ENCODE measurements at regions not wholly inside any gene's neighbourhood (a gene's known extent, or its start where the extent isn't known, plus 50 kb on each side); places are given as distances from the start of the nearest gene placed in this dataset.

GRCh38 chr1:87888446-87888845 is 559.8 kb downstream of the LMO4 start:
- DNase-seq = no peak

- no peak for DNase-seq
Observed at GRCh38 chr1:87894062-87894461, 565.4 kb downstream of the LMO4 start.

- DNase-seq = no peak
Observed at GRCh38 chr1:87897481-87897880, 568.8 kb downstream of the LMO4 start.

- no peak for DNase-seq
Observed at GRCh38 chr1:87898431-87898830, 569.8 kb downstream of the LMO4 start.

- DNase-seq = no peak
Observed at GRCh38 chr1:87899017-87899416, 570.3 kb downstream of the LMO4 start.

GRCh38 chr1:87899746-87900145 is 571.1 kb downstream of the LMO4 start:
- DNase-seq = no peak

GRCh38 chr1:87902830-87903229 is 574.1 kb downstream of the LMO4 start:
- DNase-seq = no peak

- no peak for DNase-seq
Observed at GRCh38 chr1:87903242-87903641, 574.6 kb downstream of the LMO4 start.

GRCh38 chr1:87904651-87905050 is 576.0 kb downstream of the LMO4 start:
- no peak for DNase-seq

GRCh38 chr1:87905651-87906050 is 577.0 kb downstream of the LMO4 start:
- no peak for DNase-seq

- no peak for DNase-seq
Observed at GRCh38 chr1:87906078-87906477, 577.4 kb downstream of the LMO4 start.

- DNase-seq = no peak
Observed at GRCh38 chr1:87913361-87913760, 584.7 kb downstream of the LMO4 start.

- DNase-seq = no peak
Observed at GRCh38 chr1:87914396-87914795, 585.7 kb downstream of the LMO4 start.

GRCh38 chr1:87915771-87916170 is 587.1 kb downstream of the LMO4 start:
- no peak for DNase-seq

GRCh38 chr1:87916965-87917364 is 588.3 kb downstream of the LMO4 start:
- DNase-seq = no peak

GRCh38 chr1:87918398-87918797 is 589.7 kb downstream of the LMO4 start:
- no peak for DNase-seq

GRCh38 chr1:87922885-87923284 is 594.2 kb downstream of the LMO4 start:
- DNase-seq = no peak

GRCh38 chr1:87926131-87926830 is 597.6 kb downstream of the LMO4 start:
- DNase-seq = no peak

- no peak for DNase-seq
Observed at GRCh38 chr1:87926921-87927320, 598.2 kb downstream of the LMO4 start.

GRCh38 chr1:87927391-87928280 is 599.0 kb downstream of the LMO4 start:
- DNase-seq = no peak

GRCh38 chr1:87928623-87929022 is 599.9 kb downstream of the LMO4 start:
- DNase-seq = no peak

- no peak for DNase-seq
Observed at GRCh38 chr1:87929906-87930305, 601.2 kb downstream of the LMO4 start.

- DNase-seq = no peak
Observed at GRCh38 chr1:87930796-87931195, 602.1 kb downstream of the LMO4 start.

GRCh38 chr1:87933171-87933570 is 604.5 kb downstream of the LMO4 start:
- DNase-seq = no peak

Data from NCI-H2029 (cell line).